SJCRH30 (cell line): ENCODE measurements at regions not wholly inside any gene's neighbourhood (a gene's known extent, or its start where the extent isn't known, plus 50 kb on each side); places are given as distances from the start of the nearest gene placed in this dataset.
A peak's percentile ranks its signal among the peaks of the same experiment; 100 is the strongest.
"Not testable (repeated sequence)": the region's sequence is repeated elsewhere in the genome, so short reads cannot be mapped to it uniquely, and the experiment has no call there.

Source experiments
- DNase-seq, 2 experiments: peaks; one replicate each; pipeline ENCODE4 v3.0.0-alpha.2; 2015 to 2020
- H3K27ac ChIP-seq: fragments of 250-450 bp; sonication (Bioruptor Pico); 2 replicates; pipeline ENCODE4 v1.5.1; 2020; ENCODE audit warnings: mild to moderate bottlenecking, moderate library complexity
- H3K27me3 ChIP-seq: fragments of 250-450 bp; sonication (Bioruptor Pico); 2 replicates; pipeline ENCODE4 v1.5.1; 2020; ENCODE audit warnings: mild to moderate bottlenecking, moderate library complexity
- H3K36me3 ChIP-seq: fragments of 250-450 bp; sonication (Bioruptor Pico); 2 replicates; pipeline ENCODE4 v1.5.1; 2020; ENCODE audit warnings: mild to moderate bottlenecking, moderate library complexity
- H3K4me1 ChIP-seq: fragments of 250-450 bp; sonication (Bioruptor Pico); 2 replicates; pipeline ENCODE4 v1.5.1; 2020; ENCODE audit warnings: mild to moderate bottlenecking, moderate library complexity
- H3K4me3 ChIP-seq: fragments of 250-450 bp; sonication (Bioruptor Pico); 2 replicates; pipeline ENCODE4 v1.5.1; 2020; ENCODE audit warnings: mild to moderate bottlenecking, moderate library complexity
- H3K9me3 ChIP-seq: fragments of 250-450 bp; sonication (Bioruptor Pico); replicated peaks from 2 replicates; pipeline ENCODE4 v1.5.1; 2020; ENCODE audit warnings: mild to moderate bottlenecking, moderate library complexity

DNA sequence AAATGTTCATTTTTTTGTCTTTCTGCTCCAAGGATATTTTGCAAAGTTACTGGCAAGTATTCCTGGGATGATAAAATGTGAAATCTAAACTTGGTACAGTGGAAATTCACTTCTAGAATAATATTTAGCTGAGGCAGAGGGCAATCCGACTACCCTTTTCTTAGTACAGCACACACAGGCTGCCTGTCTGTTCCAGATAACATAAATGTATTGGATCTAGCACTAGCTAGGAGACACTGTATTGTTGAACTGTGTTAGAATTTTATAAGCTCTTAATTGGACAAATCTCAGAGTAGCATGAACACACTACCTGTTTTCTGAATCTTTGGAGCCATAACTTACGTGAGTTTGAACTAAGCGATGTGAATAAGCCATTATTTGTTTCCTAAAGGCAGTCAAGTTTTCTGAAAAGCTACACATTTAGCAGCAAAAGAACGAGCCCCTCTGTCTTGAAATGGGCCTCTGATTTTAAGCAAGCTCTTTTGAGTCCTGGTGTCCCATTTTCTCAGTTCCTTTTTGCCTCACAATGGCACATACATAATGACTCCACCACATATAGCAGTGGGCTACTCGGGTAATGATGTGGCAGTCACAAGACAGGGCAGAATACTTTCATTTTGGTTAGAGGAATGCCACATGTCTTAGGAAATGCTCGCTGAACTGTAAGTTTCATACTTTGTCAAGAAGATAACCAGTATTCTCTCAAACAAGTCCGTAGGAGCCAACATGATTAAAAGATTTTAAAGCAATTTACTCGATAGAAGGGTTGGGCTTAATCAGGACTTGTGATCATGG is 116.5 kb upstream of the ESR1 start:
- DNase-seq = no peak
- Histone ChIP-seq H3K27me3 (no peaks in the 10 kb centered on the region), H3K27ac (no peak overlapping the region), H3K4me3 (no peak overlapping the region), H3K36me3 (no peaks in the 10 kb centered on the region), H3K4me1 (no peaks in the 10 kb centered on the region), H3K9me3 (no peaks in the 10 kb centered on the region)

DNA sequence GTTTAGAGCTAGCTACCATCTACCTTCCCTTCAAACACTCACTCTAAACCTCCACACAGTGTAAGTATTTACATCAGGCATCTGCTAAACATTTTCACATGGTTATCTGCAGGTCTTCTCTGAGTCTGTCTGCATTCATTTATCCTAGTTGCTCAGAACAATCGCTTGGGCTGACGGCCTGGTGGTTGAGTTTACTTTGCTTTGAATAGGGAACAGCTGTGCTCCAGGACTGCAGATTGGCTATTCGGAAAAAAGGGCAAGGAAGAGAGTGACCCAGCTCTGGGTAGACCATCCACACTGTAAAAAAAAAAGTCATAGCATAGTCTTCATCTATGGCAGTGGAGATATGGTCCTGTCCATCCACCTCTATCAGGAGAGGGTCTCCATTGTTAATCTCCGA is 115.3 kb upstream of the ESR1 start:
- H3K27me3 ChIP-seq = no peaks in the 10 kb centered on the region
- no peak for DNase-seq
- H3K27ac ChIP-seq = no peak overlapping the region
- no peaks in the 10 kb centered on the region for H3K9me3 ChIP-seq
- no peaks in the 10 kb centered on the region for H3K36me3 ChIP-seq
- no peak overlapping the region for H3K4me3 ChIP-seq
- no peaks in the 10 kb centered on the region for H3K4me1 ChIP-seq

DNA sequence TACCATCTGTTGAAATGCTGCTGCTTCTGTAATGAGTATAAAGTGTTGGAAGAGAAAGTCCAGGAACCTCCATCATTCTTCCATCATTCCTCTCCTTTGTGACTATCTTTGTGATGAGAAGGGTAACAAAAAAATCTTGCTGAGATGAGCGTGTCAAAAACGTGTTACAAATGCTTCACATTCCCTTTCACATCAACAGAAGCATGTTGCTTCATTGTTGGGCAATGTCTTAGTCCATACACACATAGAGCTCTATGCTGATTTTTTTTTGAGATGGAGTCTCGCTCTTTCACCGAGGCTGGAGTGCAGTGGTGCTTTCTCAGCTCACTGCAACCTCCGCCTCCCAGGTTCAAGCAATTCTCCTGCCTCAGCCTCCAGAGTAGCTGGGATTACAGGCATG is 114.1 kb upstream of the ESR1 start:
- no peak overlapping the region for H3K4me3 ChIP-seq
- no peak overlapping the region for H3K27ac ChIP-seq
- no peak for DNase-seq
- H3K27me3 ChIP-seq = no peaks in the 10 kb centered on the region
- H3K36me3 ChIP-seq = no peaks in the 10 kb centered on the region
- no peaks in the 10 kb centered on the region for H3K9me3 ChIP-seq
- no peaks in the 10 kb centered on the region for H3K4me1 ChIP-seq

DNA sequence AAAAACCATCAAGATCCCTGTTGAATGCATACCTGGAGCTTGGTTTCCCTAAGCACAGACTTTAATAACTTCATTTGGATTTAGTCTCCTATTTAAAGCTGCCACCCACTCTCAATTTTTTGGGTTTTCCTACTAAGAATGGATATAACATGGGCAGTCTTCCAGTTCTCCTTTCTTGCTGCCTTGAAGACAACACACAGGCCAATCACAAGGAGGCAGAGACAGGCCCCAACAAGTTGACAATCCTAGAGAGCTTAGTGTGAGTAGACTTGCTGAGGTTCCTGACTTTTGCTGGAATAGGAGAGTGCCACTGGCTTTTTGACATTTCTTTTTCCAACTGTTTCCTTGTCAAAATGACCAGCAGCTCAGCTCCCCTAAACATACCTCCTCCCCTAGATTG is 112.3 kb upstream of the ESR1 start:
- DNase-seq = no peak
- Histone ChIP-seq H3K27ac (no peak overlapping the region), H3K4me3 (no peak overlapping the region), H3K9me3 (no peaks in the 10 kb centered on the region), H3K27me3 (no peaks in the 10 kb centered on the region), H3K4me1 (no peaks in the 10 kb centered on the region), H3K36me3 (no peaks in the 10 kb centered on the region)

DNA sequence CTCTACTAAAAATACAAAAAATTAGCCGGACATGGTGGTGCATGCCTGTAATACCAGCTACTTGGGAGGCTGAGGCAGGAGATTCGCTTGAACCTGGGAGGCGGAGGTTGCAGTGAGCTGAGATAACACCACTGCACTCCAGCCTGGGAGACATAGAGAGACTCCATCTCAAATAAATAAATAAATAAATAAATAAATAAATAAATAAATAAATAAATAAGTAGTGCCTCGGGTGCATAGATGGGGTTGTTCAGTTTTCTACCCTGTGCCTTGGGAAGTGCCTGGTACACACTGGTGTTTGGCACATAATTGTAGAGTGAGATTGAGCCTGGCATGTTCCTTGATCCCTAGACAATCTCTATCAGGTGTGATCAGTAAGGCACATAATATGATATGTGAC is 111.2 kb upstream of the ESR1 start:
- not testable (repeated sequence) for DNase-seq, H3K4me3 ChIP-seq, H3K4me1 ChIP-seq, H3K36me3 ChIP-seq, H3K27me3 ChIP-seq, H3K9me3 ChIP-seq, H3K27ac ChIP-seq

DNA sequence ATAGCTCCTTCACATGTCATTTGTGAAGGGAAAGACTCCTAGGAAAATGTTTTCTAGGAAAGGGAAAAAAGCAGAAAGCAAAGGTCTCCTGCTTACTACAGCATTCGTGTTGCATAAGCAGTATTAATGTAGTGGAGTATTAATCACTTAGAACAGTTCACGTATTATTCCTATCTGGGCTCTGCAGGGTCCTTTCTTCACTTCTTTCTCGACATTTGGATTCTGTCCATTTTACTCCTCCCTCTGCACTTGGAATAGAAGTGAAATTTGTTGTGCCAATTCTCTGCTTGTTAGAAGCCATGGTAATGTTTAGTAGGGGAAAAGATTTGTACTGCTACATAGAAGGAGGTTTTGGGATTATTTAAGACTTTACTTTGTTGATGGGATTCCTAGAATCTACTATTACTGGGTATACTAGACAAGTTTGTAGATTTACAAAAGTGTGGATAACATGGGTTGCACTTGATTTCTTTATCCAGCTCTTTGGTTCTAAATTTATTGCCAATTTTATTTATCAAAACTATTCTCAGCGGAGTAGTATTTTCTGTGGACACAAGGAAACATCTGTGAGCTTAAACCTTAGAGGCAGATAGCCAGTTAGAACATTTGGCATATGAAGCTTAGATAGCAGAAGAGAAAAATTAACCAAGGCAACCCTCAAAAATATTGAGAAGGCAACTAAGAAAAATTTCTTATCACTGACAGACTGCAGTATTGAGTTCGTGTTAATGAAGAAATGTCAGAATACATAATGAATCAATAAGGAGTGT is 108.4 kb upstream of the ESR1 start:
- DNase-seq = no peak
- Histone ChIP-seq H3K27ac (no peak overlapping the region), H3K4me1 (no peaks in the 10 kb centered on the region), H3K9me3 (no peaks in the 10 kb centered on the region), H3K4me3 (no peak overlapping the region), H3K27me3 (no peaks in the 10 kb centered on the region), H3K36me3 (no peaks in the 10 kb centered on the region)

DNA sequence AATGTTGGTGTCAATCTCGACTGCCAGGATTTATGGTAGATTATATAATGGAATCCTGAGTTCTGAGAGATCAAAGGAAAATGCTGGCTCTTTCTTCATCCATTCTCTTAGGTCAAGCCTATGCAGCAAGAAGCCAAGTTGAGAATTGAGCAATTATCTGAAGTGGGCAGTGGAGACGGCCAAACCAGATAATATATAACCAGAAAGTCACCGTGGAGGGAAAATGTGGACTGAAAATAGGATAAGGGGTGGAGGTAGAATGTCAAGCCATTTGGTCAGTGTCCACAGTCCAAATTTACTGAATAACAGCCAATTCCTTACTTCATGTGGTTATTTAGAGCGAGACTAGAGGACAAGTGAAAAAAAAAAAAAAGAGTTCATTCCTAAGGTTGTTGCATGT is 107.8 kb upstream of the ESR1 start:
- H3K4me1 ChIP-seq = no peaks in the 10 kb centered on the region
- H3K9me3 ChIP-seq = no peaks in the 10 kb centered on the region
- H3K27ac ChIP-seq = no peak overlapping the region
- no peaks in the 10 kb centered on the region for H3K27me3 ChIP-seq
- DNase-seq = no peak
- no peaks in the 10 kb centered on the region for H3K36me3 ChIP-seq
- no peak overlapping the region for H3K4me3 ChIP-seq

DNA sequence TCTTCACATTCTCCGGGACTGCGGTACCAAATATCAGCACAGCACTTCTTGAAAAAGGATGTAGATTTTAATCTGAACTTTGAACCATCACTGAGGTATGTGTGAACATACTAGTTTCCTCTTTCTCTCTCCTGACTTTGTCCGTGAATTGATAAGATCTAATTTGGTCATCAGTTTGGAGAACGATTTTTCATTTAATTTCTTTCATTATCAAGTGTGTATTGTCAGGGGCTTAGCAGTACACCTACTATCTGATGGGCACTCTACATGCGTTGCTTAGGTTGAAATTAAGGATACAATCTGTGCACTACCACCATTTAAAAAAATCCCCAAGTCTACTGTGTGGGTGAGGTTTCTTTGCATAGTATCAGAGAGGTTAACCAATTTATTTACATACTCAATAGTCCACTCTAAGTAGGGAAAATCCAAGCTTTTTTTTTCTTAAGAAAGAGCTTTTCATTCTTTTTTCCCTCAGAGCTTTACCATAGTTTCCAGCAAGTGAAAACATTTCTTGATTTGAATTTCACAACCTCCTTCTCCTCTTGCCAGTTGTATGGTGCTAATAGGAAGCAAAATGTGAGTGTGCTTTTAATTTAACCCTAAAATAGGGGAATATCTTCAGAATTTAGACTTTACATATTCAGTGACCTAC is 105.4 kb upstream of the ESR1 start:
- Histone ChIP-seq H3K27ac (no peak overlapping the region), H3K9me3 (no peaks in the 10 kb centered on the region), H3K4me3 (no peak overlapping the region), H3K4me1 (no peaks in the 10 kb centered on the region), H3K36me3 (no peaks in the 10 kb centered on the region), H3K27me3 (no peaks in the 10 kb centered on the region)
- DNase-seq = no peak

DNA sequence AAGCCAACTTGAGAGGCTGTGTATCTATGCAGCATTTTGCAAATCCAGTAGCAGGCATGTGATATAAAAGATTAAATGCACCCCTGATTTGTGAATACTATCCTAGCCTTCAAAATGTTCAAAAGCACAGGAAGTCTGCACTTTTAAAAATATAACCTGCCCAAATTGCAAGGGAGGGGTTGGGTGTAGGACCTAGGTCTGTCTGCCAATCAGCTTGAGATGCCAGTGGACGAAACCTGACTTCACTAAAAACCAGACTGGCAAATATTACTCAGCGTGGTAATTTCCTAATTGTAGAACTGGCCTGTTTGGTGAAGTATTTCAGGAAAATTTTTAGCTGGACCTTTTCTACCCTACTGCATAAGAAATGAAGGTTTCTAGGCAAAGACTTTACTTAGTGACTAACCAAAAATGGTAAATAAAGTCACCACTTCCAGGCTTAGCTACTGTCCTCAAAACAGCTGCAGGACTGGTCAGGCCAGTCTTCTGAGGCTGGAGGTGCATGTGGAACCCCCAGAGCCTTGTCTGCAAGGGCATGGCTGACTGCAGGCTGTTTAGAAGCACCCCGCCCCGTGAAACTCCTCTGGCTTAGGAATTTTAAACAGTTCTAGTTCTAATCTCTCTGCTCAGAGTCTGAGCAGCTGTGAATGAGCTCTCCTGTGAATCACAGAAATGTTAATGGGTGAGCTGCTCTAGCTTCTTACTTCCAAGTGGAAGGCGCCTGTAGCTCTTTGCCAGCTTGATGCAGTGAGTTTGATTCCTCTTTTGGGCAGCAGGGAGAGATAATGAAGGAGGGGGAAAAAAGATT is 104.4 kb upstream of the ESR1 start:
- Histone ChIP-seq H3K4me3 (no peak overlapping the region), H3K27ac (no peak overlapping the region), H3K36me3 (no peaks in the 10 kb centered on the region), H3K27me3 (no peaks in the 10 kb centered on the region), H3K9me3 (no peaks in the 10 kb centered on the region), H3K4me1 (no peaks in the 10 kb centered on the region)
- DNase-seq = no peak

DNA sequence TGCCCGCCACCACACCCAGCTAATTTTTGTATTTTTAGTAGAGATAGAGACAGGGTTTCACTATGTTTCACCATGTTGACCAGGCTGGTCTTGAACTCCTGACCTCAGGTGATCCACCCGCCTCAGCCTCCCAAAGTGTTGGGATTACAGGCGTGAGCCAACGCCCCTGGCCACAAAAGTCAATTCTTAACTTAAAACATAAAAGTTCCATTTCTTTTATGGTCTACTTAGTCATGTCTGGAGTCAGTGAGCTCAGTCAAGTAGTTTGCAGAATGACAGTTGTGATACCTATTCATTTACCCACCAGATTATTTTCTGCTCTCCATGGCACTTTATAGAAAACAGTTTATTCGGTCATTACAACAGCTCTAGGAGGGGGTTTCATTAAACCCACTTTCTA is 103.1 kb upstream of the ESR1 start:
- Histone ChIP-seq H3K4me1 (no peaks in the 10 kb centered on the region), H3K27me3 (no peaks in the 10 kb centered on the region), H3K27ac (no peak overlapping the region), H3K4me3 (no peak overlapping the region), H3K36me3 (no peaks in the 10 kb centered on the region), H3K9me3 (no peaks in the 10 kb centered on the region; the same call in 1 of the 2 replicates)
- DNase-seq = no peak

DNA sequence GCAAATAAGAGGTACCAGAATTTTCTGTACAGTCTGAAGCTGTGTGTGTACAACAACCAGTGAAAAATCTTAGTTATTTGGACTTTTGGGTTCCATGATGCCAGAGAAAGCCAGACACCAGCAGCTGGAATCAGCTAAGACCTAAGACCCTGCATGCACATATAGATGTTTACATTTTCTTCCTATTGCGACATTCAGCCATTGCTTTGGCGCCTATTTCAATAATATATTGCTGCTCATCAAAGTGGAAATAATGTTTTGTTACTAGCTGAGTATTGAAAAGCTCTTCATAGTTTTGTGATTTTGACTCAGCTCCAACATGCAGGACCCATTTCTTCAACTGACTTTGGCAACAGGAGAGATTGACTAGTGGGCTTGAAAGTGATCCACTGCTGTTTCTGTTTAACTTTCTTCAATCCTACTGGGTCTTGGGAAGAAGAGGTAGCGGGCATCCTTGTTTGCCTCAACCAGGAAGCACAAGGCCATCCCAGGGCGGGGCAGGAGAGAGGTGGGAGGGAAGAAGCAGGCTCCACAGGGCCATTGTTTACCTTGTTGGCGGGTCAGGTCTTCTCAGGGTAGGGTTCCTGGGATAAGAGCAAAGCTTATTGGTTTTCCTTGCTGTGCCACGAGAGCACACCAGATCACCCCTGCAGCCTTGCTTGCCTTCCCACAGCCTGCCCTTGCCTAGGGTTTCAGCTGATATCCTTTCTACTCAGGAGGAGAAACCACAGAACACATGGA is 101.3 kb upstream of the ESR1 start:
- Histone ChIP-seq H3K36me3 (no peaks in the 10 kb centered on the region), H3K9me3 (no peaks in the 10 kb centered on the region; the same call in 1 of the 2 replicates), H3K4me1 (no peaks in the 10 kb centered on the region), H3K27me3 (no peaks in the 10 kb centered on the region), H3K27ac (no peak overlapping the region), H3K4me3 (no peak overlapping the region)
- DNase-seq = no peak

DNA sequence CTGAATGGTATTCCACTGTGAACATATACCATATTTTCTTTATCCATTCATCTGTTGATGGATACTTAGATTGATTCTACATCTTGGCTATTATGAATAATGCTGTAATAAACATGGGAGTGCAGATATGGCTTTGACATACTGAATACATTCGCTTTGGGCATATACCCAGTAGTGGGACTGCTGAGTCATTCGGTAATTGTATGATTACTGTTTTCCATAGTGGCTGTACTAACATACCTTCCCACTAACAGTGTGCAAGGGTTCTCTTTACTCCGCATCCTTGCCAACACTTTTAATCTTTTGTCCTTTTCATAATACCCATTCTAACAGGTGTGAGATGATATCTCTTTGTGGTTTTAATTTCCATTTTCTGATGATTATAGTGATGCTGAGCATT is 98.2 kb upstream of the ESR1 start:
- Histone ChIP-seq H3K4me1 (no peaks in the 10 kb centered on the region), H3K27me3 (no peaks in the 10 kb centered on the region), H3K9me3 (peaks cover 3% of the 10 kb centered on the region; the same call in 1 of the 2 replicates), H3K36me3 (no peaks in the 10 kb centered on the region), H3K4me3 (no peak overlapping the region), H3K27ac (no peak overlapping the region)
- DNase-seq = no peak

DNA sequence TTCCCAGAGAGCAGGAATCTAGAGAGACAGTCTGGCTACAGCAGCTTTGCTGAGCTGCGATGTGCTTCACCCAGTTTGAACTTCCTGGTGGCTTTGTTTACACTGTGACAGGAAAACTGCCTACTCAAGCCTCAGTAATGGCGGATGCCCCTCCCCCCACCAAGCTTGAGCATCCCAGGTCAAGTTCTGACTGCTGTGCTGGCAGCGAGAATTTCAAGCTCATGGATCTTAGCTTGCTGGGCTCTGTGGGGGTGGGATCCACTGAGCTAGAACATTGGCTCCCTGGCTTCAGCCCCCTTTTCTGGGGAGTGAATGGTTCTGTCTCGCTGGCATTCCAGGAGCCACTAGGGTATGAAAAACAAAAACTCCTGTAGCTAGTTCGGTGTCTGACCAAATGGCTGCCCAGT is 91.0 kb upstream of the ESR1 start:
- Histone ChIP-seq H3K27me3 (no peaks in the 10 kb centered on the region), H3K27ac (no peak overlapping the region), H3K4me1 (no peaks in the 10 kb centered on the region), H3K4me3 (no peak overlapping the region), H3K36me3 (no peaks in the 10 kb centered on the region), H3K9me3 (0 out of 2 replicates have a peak, but pooled peaks cover 3% of the 10 kb centered on the region)
- peak in 1 of 2 experiments; percentile 7 for DNase-seq

DNA sequence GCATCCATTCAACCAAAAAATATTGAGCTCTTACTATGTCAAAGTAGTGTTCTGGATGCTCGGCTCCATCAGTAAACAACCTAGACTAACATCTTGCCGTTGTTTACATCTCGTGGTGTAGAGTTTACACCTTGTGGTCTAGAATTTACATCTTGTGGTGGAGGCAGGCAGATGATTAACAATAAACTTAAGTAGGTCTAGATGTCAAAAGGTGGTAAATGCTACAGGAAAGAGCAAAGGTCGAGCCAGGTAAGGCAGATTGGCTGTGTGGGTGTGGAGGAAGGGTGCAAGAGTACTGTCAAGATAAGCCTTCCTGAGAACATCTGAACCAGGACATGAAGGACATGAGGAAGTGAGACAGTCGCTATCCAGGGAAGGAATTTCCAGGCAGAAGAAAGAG is 88.4 kb upstream of the ESR1 start:
- no peak for DNase-seq
- no peaks in the 10 kb centered on the region for H3K4me1 ChIP-seq
- H3K27ac ChIP-seq = no peak overlapping the region
- no peaks in the 10 kb centered on the region for H3K9me3 ChIP-seq
- no peaks in the 10 kb centered on the region for H3K36me3 ChIP-seq
- H3K27me3 ChIP-seq = no peaks in the 10 kb centered on the region
- no peak overlapping the region for H3K4me3 ChIP-seq
